Transverse colon (tissue), 3 donors: ENCODE measurements at regions not wholly inside any gene's neighbourhood (a gene's known extent, or its start where the extent isn't known, plus 50 kb on each side); places are given as distances from the start of the nearest gene placed in this dataset.

ENCODE experiments used
- CTCF ChIP-seq, 5 experiments: fragments of 200-600 bp in 3 of 5; fragments of 450-650 bp in 2 of 5; sonication (generic) in 3 of 5; IDR thresholded peaks; 1 replicate in 2 of 5; 2 replicates in 3 of 5; pipeline ENCODE4 v1.5.1; 2016 to 2017; ENCODE audit warnings: antibody characterized with exemption in 5 of 5, inconsistent platforms in 3 of 5, mild to moderate bottlenecking in 2 of 5, moderate library complexity in 1 of 5
- EP300 ChIP-seq: sonication (generic); formaldehyde crosslinking; IDR thresholded peaks from one replicate; pipeline ENCODE4 v1.6.1; 2017; ENCODE audit warnings: antibody characterized with exemption, low read depth

- TF ChIP-seq EP300 (no peak), CTCF (IDR thresholded peaks at IDR 0.05) (no peak)
Observed at GRCh38 chr18:1892191-1892590, 679.1 kb downstream of the METTL4 start.
